Endothelial cell (in vitro differentiated cells): ENCODE measurements at regions not wholly inside any gene's neighbourhood (a gene's known extent, or its start where the extent isn't known, plus 50 kb on each side); places are given as distances from the start of the nearest gene placed in this dataset.

Experiments used
- DNase-seq: peaks from one replicate; pipeline ENCODE4 v3.0.0; 2021; ENCODE audit warnings: low spot score
- H3K27ac Mint-ChIP-seq: one replicate; pipeline ENCODE4 v1.8.0; 2021; ENCODE audit warnings: mixed read lengths, inconsistent platforms; ENCODE audit not compliant: unreplicated experiment
- H3K27me3 Mint-ChIP-seq: one replicate; pipeline ENCODE4 v1.8.0; 2021; ENCODE audit warnings: mild to moderate bottlenecking, moderate library complexity, mixed read lengths, inconsistent platforms; ENCODE audit not compliant: unreplicated experiment
- H3K36me3 Mint-ChIP-seq: one replicate; pipeline ENCODE4 v1.8.0; 2021; ENCODE audit warnings: mild to moderate bottlenecking, low read depth, mixed read lengths, inconsistent platforms; ENCODE audit not compliant: unreplicated experiment
- H3K4me1 Mint-ChIP-seq: one replicate; pipeline ENCODE4 v1.8.0; 2021; ENCODE audit warnings: mild to moderate bottlenecking, mixed read lengths, inconsistent platforms; ENCODE audit not compliant: unreplicated experiment
- H3K4me3 Mint-ChIP-seq: one replicate; pipeline ENCODE4 v1.8.0; 2021; ENCODE audit warnings: mild to moderate bottlenecking, mixed read lengths, inconsistent platforms; ENCODE audit not compliant: unreplicated experiment
- H3K9me3 Mint-ChIP-seq: one replicate; pipeline ENCODE4 v1.8.0; 2021; ENCODE audit warnings: mixed read lengths, inconsistent platforms; ENCODE audit not compliant: unreplicated experiment
- CTCF ChIP-seq: fragments of 200-600 bp; sonication (generic); IDR thresholded peaks from one replicate; pipeline ENCODE4 v1.5.0; 2021; ENCODE audit warnings: antibody characterized with exemption; ENCODE audit not compliant: unreplicated experiment

- Mint-ChIP-seq H3K4me1 (peaks cover 18% of the 10 kb centered on the region), H3K27me3 (no peaks in the 10 kb centered on the region), H3K27ac (no peak overlapping the region), H3K4me3 (no peak overlapping the region), H3K36me3 (no peaks in the 10 kb centered on the region), H3K9me3 (no peaks in the 10 kb centered on the region)
- TF ChIP-seq CTCF = no peak
- DNase-seq = no peak
Measured at GRCh38 chr3:111323019-111323418, 219.0 kb upstream of the CD96 start.

- no peak overlapping the region for H3K27ac Mint-ChIP-seq
- H3K4me1 Mint-ChIP-seq = peaks cover 18% of the 10 kb centered on the region
- no peaks in the 10 kb centered on the region for H3K27me3 Mint-ChIP-seq
- no peak for TF ChIP-seq CTCF
- no peaks in the 10 kb centered on the region for H3K9me3 Mint-ChIP-seq
- no peak overlapping the region for H3K4me3 Mint-ChIP-seq
- DNase-seq = no peak
- no peaks in the 10 kb centered on the region for H3K36me3 Mint-ChIP-seq
Measured at GRCh38 chr3:111324151-111324550, 217.8 kb upstream of the CD96 start.

- Mint-ChIP-seq H3K4me3 (no peak overlapping the region), H3K4me1 (peaks cover 18% of the 10 kb centered on the region), H3K27ac (no peak overlapping the region), H3K9me3 (no peaks in the 10 kb centered on the region), H3K36me3 (no peaks in the 10 kb centered on the region), H3K27me3 (no peaks in the 10 kb centered on the region)
- no peak for DNase-seq
- TF ChIP-seq CTCF = no peak
Measured at GRCh38 chr3:111324645-111325044, 217.4 kb upstream of the CD96 start.

- no peaks in the 10 kb centered on the region for H3K36me3 Mint-ChIP-seq
- no peak overlapping the region for H3K4me3 Mint-ChIP-seq
- DNase-seq = no peak
- no peaks in the 10 kb centered on the region for H3K9me3 Mint-ChIP-seq
- peaks cover 18% of the 10 kb centered on the region for H3K4me1 Mint-ChIP-seq
- H3K27me3 Mint-ChIP-seq = no peaks in the 10 kb centered on the region
- H3K27ac Mint-ChIP-seq = no peak overlapping the region
- TF ChIP-seq CTCF = no peak
Measured at GRCh38 chr3:111325160-111325718, 216.8 kb upstream of the CD96 start.

GRCh38 chr3:111326144-111326995, 215.6 kb upstream of the CD96 start:
- Mint-ChIP-seq H3K27ac (no peak overlapping the region), H3K4me1 (peaks cover 14% of the 10 kb centered on the region), H3K4me3 (no peak overlapping the region), H3K9me3 (no peaks in the 10 kb centered on the region), H3K27me3 (no peaks in the 10 kb centered on the region), H3K36me3 (no peaks in the 10 kb centered on the region)
- no peak for DNase-seq
- no peak for TF ChIP-seq CTCF
